ENCODE measurements at regions not wholly inside any gene's neighbourhood (a gene's known extent, or its start where the extent isn't known, plus 50 kb on each side); places are given as distances from the start of the nearest gene placed in this dataset.

DNA sequence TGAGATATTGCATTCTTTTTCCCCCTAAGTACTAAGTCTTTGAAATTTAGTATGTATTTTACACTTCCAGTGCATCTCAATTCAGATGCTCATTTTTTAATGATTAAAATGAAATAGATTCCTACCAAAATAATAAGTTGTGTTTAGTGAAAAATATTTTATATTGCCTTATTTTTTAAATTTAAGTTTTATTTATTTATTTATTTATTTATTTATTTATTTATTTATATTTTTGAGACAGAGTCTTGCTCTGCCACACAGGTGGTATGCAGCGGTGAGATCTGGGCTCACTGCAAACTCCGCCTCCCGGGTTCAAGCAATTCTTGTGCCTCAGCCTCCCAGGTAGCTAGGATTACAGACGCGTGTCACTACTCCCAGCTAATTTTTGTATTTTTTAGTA lies 95.5 kb downstream of the RPS24 start:
- ChIA-PET CTCF (no interaction called here), POLR2A (no interaction called here)
- Histone ChIP-seq H3K36me3 (replicated peaks in 1 of 2; ENCODE audit: control insufficient read depth in 1 of 2, insufficient read depth in 2 of 2, low read length in 1 of 2) (no peaks in the 10 kb centered on the region), H3K27ac (ENCODE audit: low read depth in 2 of 2, low read length in 1 of 2) (no peak overlapping the region), H3K9ac (no peak overlapping the region), H4K20me1 (ENCODE audit: insufficient read depth) (no peaks in the 10 kb centered on the region), H3K9me2 (no peaks in the 10 kb centered on the region), H2AFZ (ENCODE audit: low read depth) (no peak overlapping the region), H3K79me2 (ENCODE audit: insufficient read depth) (no peaks in the 10 kb centered on the region), H3K27me3 (ENCODE audit: insufficient read depth) (no peaks in the 10 kb centered on the region), H3K4me2 (no peak overlapping the region), H3K4me3 (ENCODE audit: low read depth in 2 of 2, low read length in 1 of 2) (no peak overlapping the region), H3F3A (replicated peaks; ENCODE audit: insufficient read depth) (no peaks in the 10 kb centered on the region), H3K9me3 (no peaks in the 10 kb centered on the region), H3K4me1 (ENCODE audit: control insufficient read depth in 1 of 2, insufficient read depth in 2 of 2, low read depth in 1 of 2, low read length in 1 of 2) (no peaks in the 10 kb centered on the region)
- TF ChIP-seq, protein P1, sequence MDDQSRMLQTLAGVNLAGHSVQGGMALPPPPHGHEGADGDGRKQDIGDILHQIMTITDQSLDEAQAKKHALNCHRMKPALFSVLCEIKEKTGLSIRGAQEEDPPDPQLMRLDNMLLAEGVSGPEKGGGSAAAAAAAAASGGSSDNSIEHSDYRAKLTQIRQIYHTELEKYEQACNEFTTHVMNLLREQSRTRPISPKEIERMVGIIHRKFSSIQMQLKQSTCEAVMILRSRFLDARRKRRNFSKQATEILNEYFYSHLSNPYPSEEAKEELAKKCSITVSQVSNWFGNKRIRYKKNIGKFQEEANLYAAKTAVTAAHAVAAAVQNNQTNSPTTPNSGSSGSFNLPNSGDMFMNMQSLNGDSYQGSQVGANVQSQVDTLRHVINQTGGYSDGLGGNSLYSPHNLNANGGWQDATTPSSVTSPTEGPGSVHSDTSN (IDR thresholded peaks at IDR 0.05): no peak
- TF ChIP-seq MEF2A (IDR thresholded peaks at IDR 0.05; ENCODE audit: borderline replicate concordance, low read depth): no peak
- no peak for TF ChIP-seq SMC3 (IDR thresholded peaks at IDR 0.05; ENCODE audit: low read depth, low read length)
- no peak for TF ChIP-seq TEAD4 (IDR thresholded peaks at IDR 0.05; ENCODE audit: borderline replicate concordance, insufficient read depth)
- TF ChIP-seq, protein P2, sequence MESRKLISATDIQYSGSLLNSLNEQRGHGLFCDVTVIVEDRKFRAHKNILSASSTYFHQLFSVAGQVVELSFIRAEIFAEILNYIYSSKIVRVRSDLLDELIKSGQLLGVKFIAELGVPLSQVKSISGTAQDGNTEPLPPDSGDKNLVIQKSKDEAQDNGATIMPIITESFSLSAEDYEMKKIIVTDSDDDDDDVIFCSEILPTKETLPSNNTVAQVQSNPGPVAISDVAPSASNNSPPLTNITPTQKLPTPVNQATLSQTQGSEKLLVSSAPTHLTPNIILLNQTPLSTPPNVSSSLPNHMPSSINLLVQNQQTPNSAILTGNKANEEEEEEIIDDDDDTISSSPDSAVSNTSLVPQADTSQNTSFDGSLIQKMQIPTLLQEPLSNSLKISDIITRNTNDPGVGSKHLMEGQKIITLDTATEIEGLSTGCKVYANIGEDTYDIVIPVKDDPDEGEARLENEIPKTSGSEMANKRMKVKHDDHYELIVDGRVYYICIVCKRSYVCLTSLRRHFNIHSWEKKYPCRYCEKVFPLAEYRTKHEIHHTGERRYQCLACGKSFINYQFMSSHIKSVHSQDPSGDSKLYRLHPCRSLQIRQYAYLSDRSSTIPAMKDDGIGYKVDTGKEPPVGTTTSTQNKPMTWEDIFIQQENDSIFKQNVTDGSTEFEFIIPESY (IDR thresholded peaks at IDR 0.05; ENCODE audit: borderline replicate concordance, low read depth): no peak
- no peak for TF ChIP-seq NRF1 (IDR thresholded peaks at IDR 0.05; ENCODE audit: low read depth, low read length)
- no peak for TF ChIP-seq GABPA (IDR thresholded peaks at IDR 0.05; ENCODE audit: low read depth)
- no peak for TF ChIP-seq MXI1 (IDR thresholded peaks at IDR 0.05; ENCODE audit: low read depth, low read length)
- TF ChIP-seq NFIC (IDR thresholded peaks at IDR 0.05; ENCODE audit: borderline replicate concordance): no peak
- no peak for TF ChIP-seq CHD2 (IDR thresholded peaks at IDR 0.05; ENCODE audit: low read length, partially characterized antibody)
- TF ChIP-seq USF1 (IDR thresholded peaks at IDR 0.05; ENCODE audit: borderline replicate concordance, low read depth): no peak
- TF ChIP-seq, protein P3, sequence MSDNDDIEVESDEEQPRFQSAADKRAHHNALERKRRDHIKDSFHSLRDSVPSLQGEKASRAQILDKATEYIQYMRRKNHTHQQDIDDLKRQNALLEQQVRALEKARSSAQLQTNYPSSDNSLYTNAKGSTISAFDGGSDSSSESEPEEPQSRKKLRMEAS (IDR thresholded peaks at IDR 0.05; ENCODE audit: low read depth): no peak
- no peak for TF ChIP-seq YY1 (IDR thresholded peaks at IDR 0.05; ENCODE audit: low read depth)
- no peak for TF ChIP-seq RFX5 (IDR thresholded peaks at IDR 0.05; ENCODE audit: low read length)
- no peak for TF ChIP-seq REST (IDR thresholded peaks at IDR 0.05; ENCODE audit: low read depth, low read length)
- DNase-seq: no peak
- 91% methylated on average over 5 of the region's 5 CpGs for WGBS (ENCODE audit: low lambda C conversion rate)
